Central memory CD8-positive, alpha-beta T cell (primary cell): ENCODE measurements at regions not wholly inside any gene's neighbourhood (a gene's known extent, or its start where the extent isn't known, plus 50 kb on each side); places are given as distances from the start of the nearest gene placed in this dataset.
A peak's percentile ranks its signal among the peaks of the same experiment; 100 is the strongest.

Experiments used
- ATAC-seq: fragments of 150-1000 bp; cut with Tn5 transposase; replicated peaks from 2 replicates; pipeline ENCODE4 v1.10.0; 2022; ENCODE audit warnings: mild to moderate bottlenecking, moderate FRiP score, moderate number of reproducible peaks; ENCODE audit not compliant: poor library complexity, severe bottlenecking; ENCODE audit errors: extremely low read depth
- DNase-seq, 2 donors: peaks; one replicate each; pipeline ENCODE4 v3.0.0; 2021; ENCODE audit warnings: low spot score in 2 of 2
- H3K27ac Mint-ChIP-seq: one replicate; pipeline ENCODE4 v1.8.0; 2022; ENCODE audit warnings: low read depth, mild to moderate bottlenecking, moderate library complexity, mixed read lengths
- H3K27me3 Mint-ChIP-seq: one replicate; pipeline ENCODE4 v1.8.0; 2022; ENCODE audit warnings: mixed read lengths
- H3K36me3 Mint-ChIP-seq: one replicate; pipeline ENCODE4 v1.8.0; 2022; ENCODE audit warnings: mild to moderate bottlenecking, moderate library complexity, mixed read lengths; ENCODE audit not compliant: insufficient read depth
- H3K4me1 Mint-ChIP-seq: one replicate; pipeline ENCODE4 v1.8.0; 2022; ENCODE audit warnings: mixed read lengths
- H3K4me3 Mint-ChIP-seq: one replicate; pipeline ENCODE4 v1.8.0; 2022; ENCODE audit warnings: mild to moderate bottlenecking, moderate library complexity, mixed read lengths
- H3K9me3 Mint-ChIP-seq: one replicate; pipeline ENCODE4 v1.8.0; 2022; ENCODE audit warnings: mixed read lengths

- Mint-ChIP-seq H3K27ac (no peak overlapping the region), H3K27me3 (no peaks in the 10 kb centered on the region), H3K36me3 (peaks cover 2% of the 10 kb centered on the region), H3K9me3 (no peaks in the 10 kb centered on the region), H3K4me1 (no peaks in the 10 kb centered on the region), H3K4me3 (no peak overlapping the region)
- ATAC-seq (no peak), DNase-seq (no peak)
Observed at GRCh38 chr3:107992976-107993684, 97.7 kb downstream of the CD47 start.

GRCh38 chr3:107990926-107991325 lies 99.9 kb downstream of the CD47 start:
- no peak overlapping the region for H3K27ac Mint-ChIP-seq
- H3K27me3 Mint-ChIP-seq, result no peaks in the 10 kb centered on the region
- H3K4me1 Mint-ChIP-seq, result peaks cover under 1% of the 10 kb centered on the region
- no peak for DNase-seq
- ATAC-seq, result no peak
- no peak overlapping the region for H3K4me3 Mint-ChIP-seq
- H3K36me3 Mint-ChIP-seq, result no peaks in the 10 kb centered on the region
- no peaks in the 10 kb centered on the region for H3K9me3 Mint-ChIP-seq

GRCh38 chr3:107990433-107990832 lies 100.4 kb downstream of the CD47 start:
- Mint-ChIP-seq H3K27ac (no peak overlapping the region), H3K4me3 (no peak overlapping the region), H3K9me3 (no peaks in the 10 kb centered on the region)

GRCh38 chr3:107989661-107990060 lies 101.2 kb downstream of the CD47 start:
- DNase-seq, result no peak
- Mint-ChIP-seq H3K4me3 (no peak overlapping the region), H3K4me1 (peaks cover 10% of the 10 kb centered on the region), H3K27me3 (no peaks in the 10 kb centered on the region), H3K36me3 (no peaks in the 10 kb centered on the region), H3K9me3 (no peaks in the 10 kb centered on the region), H3K27ac (peak overlapping the region; percentile 55)
- no peak for ATAC-seq

More at GRCh38 chr3:107990433-107990832, 100.4 kb downstream of the CD47 start:
- Mint-ChIP-seq H3K36me3 (no peaks in the 10 kb centered on the region), H3K27me3 (no peaks in the 10 kb centered on the region), H3K4me1 (peaks cover 5% of the 10 kb centered on the region)
- ATAC-seq, result no peak
- DNase-seq, result no peak

- no peaks in the 10 kb centered on the region for H3K9me3 Mint-ChIP-seq
- H3K27me3 Mint-ChIP-seq, result no peaks in the 10 kb centered on the region
- no peak overlapping the region for H3K27ac Mint-ChIP-seq
- peaks cover 10% of the 10 kb centered on the region for H3K4me1 Mint-ChIP-seq
- no peak overlapping the region for H3K4me3 Mint-ChIP-seq
- no peak for DNase-seq
- no peaks in the 10 kb centered on the region for H3K36me3 Mint-ChIP-seq
- ATAC-seq, result no peak
Observed at GRCh38 chr3:107988460-107989175, 102.2 kb downstream of the CD47 start.

GRCh38 chr3:107987036-107987939 lies 103.5 kb downstream of the CD47 start:
- Mint-ChIP-seq H3K27ac (no peak overlapping the region), H3K9me3 (no peaks in the 10 kb centered on the region), H3K27me3 (no peaks in the 10 kb centered on the region), H3K4me3 (no peak overlapping the region), H3K4me1 (peaks cover 10% of the 10 kb centered on the region), H3K36me3 (no peaks in the 10 kb centered on the region)
- DNase-seq (no peak), ATAC-seq (no peak)

GRCh38 chr3:107986505-107986904 lies 104.3 kb downstream of the CD47 start:
- Mint-ChIP-seq H3K27ac (no peak overlapping the region), H3K27me3 (no peaks in the 10 kb centered on the region), H3K4me1 (peaks cover 10% of the 10 kb centered on the region), H3K36me3 (no peaks in the 10 kb centered on the region), H3K4me3 (no peak overlapping the region), H3K9me3 (no peaks in the 10 kb centered on the region)
- ATAC-seq, result no peak
- no peak for DNase-seq

- Mint-ChIP-seq H3K27me3 (no peaks in the 10 kb centered on the region), H3K27ac (peak overlapping the region; percentile 84), H3K9me3 (no peaks in the 10 kb centered on the region), H3K36me3 (no peaks in the 10 kb centered on the region), H3K4me3 (peak overlapping the region; percentile 37), H3K4me1 (peaks cover 10% of the 10 kb centered on the region)
- no peak for DNase-seq
- ATAC-seq, result no peak
Observed at GRCh38 chr3:107985496-107985895, 105.3 kb downstream of the CD47 start.

- Mint-ChIP-seq H3K27me3 (no peaks in the 10 kb centered on the region), H3K4me1 (peaks cover 19% of the 10 kb centered on the region), H3K9me3 (no peaks in the 10 kb centered on the region), H3K36me3 (no peaks in the 10 kb centered on the region), H3K4me3 (no peak overlapping the region), H3K27ac (no peak overlapping the region)
- no peak for ATAC-seq
- DNase-seq, result no peak
Observed at GRCh38 chr3:107983247-107983646, 107.6 kb downstream of the CD47 start.

GRCh38 chr3:107982165-107982564 lies 108.7 kb downstream of the CD47 start:
- no peaks in the 10 kb centered on the region for H3K9me3 Mint-ChIP-seq
- DNase-seq (no peak), ATAC-seq (no peak)
- no peak overlapping the region for H3K4me3 Mint-ChIP-seq
- H3K36me3 Mint-ChIP-seq, result no peaks in the 10 kb centered on the region
- no peak overlapping the region for H3K27ac Mint-ChIP-seq
- peaks cover 27% of the 10 kb centered on the region for H3K4me1 Mint-ChIP-seq
- no peaks in the 10 kb centered on the region for H3K27me3 Mint-ChIP-seq

- Mint-ChIP-seq H3K36me3 (no peaks in the 10 kb centered on the region), H3K4me3 (no peak overlapping the region), H3K27me3 (no peaks in the 10 kb centered on the region), H3K9me3 (no peaks in the 10 kb centered on the region), H3K27ac (no peak overlapping the region), H3K4me1 (peaks cover 32% of the 10 kb centered on the region)
- DNase-seq, result no peak
- ATAC-seq, result no peak
Observed at GRCh38 chr3:107981471-107982111, 109.2 kb downstream of the CD47 start.

GRCh38 chr3:107979538-107979937 lies 111.3 kb downstream of the CD47 start:
- Mint-ChIP-seq H3K36me3 (no peaks in the 10 kb centered on the region), H3K27ac (peak overlapping the region; percentile 2), H3K4me3 (no peak overlapping the region), H3K4me1 (peaks cover 40% of the 10 kb centered on the region), H3K9me3 (no peaks in the 10 kb centered on the region), H3K27me3 (no peaks in the 10 kb centered on the region)
- ATAC-seq, result no peak
- DNase-seq, result no peak
